T-helper 2 cell (primary cell): ENCODE measurements at regions not wholly inside any gene's neighbourhood (a gene's known extent, or its start where the extent isn't known, plus 50 kb on each side); places are given as distances from the start of the nearest gene placed in this dataset.
"Not testable (repeated sequence)": the region's sequence is repeated elsewhere in the genome, so short reads cannot be mapped to it uniquely, and the experiment has no call there.

Experiments used
- DNase-seq, 5 experiments: peaks; one replicate each; pipeline versions ENCODE4 v3.0.0 to v3.0.0-alpha.2; 2012 to 2022

DNA sequence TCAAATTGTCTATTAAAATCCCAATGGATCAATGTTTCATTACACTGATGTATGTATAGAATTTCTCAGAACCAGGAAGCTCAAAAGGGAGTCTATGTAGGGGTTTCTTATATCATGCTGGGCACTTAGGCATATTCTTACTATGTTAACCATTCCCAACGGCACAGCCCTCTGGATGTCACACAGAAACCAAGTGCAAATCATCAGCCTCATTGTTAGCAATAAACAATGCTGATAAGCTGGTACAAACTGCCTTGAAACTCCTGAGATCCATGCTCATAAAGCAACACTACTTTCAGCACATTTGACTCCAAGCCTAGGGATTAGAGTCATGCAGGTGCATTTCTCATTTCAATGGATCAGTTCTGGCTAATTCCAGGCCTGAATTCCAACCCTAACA, 730.2 kb upstream of the SLC39A10 start:
- DNase-seq = no peak

GRCh38 chr2:194925742-194926141, 731.3 kb upstream of the SLC39A10 start:
- DNase-seq = no peak

DNA sequence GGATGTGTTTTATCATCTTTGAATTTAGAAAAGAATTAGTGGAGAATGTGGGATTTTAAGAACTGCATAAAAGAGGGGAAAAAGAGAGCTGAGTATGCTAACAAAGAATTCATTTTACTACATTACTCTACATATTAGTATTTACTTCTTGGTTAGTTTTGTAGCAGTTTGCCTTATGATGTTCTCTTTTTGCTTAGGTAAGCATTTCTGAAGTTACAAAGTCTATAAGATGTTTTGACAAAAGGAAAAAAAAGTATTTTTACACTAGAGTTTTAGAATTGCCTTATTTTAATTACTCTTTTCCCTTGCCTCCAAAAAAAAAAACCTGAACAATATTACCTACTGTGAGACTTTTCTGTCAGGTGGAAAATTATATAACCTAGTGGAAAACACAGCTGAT, 739.5 kb upstream of the SLC39A10 start:
- DNase-seq = no peak

- DNase-seq = no peak
Measured at GRCh38 chr2:194915485-194915884, 741.5 kb upstream of the SLC39A10 start.

GRCh38 chr2:194907569-194907968, 749.5 kb upstream of the SLC39A10 start:
- DNase-seq = no peak

GRCh38 chr2:194896871-194897270, 760.2 kb upstream of the SLC39A10 start:
- no peak for DNase-seq

- DNase-seq = no peak
Measured at GRCh38 chr2:194883711-194884110, 773.3 kb upstream of the SLC39A10 start.

- no peak for DNase-seq
Measured at GRCh38 chr2:194870974-194871535, 786.0 kb upstream of the SLC39A10 start.

- no peak for DNase-seq
Measured at GRCh38 chr2:194867328-194867727, 789.7 kb upstream of the SLC39A10 start.

DNA sequence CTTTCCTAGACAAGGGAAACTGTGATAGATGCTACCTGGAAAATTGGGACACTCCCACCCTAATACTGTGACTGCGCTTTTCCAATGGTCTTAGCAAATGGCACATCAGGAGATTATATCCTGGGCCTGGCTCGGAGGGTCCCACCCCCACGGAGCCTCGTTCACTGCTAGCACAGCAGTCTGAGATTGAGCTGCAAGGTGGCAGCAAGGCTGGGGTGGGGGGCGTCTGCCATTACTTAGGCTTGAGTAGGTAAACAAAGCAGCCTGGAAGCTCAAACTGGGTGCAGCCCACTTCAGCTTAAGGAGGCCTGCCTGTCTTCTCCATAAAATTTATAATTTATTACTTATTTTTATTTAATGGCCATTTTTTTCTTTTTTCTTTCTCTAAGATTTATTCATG, 802.1 kb upstream of the SLC39A10 start:
- DNase-seq = no peak

GRCh38 chr2:194842871-194843270, 814.2 kb upstream of the SLC39A10 start:
- DNase-seq = no peak

- DNase-seq = not testable (repeated sequence)
Measured at GRCh38 chr2:194834371-194834770, 822.7 kb upstream of the SLC39A10 start.

- DNase-seq = no peak
Measured at GRCh38 chr2:194826241-194826640, 830.8 kb upstream of the SLC39A10 start.

- DNase-seq = no peak
Measured at GRCh38 chr2:194824450-194824849, 832.6 kb upstream of the SLC39A10 start.

DNA sequence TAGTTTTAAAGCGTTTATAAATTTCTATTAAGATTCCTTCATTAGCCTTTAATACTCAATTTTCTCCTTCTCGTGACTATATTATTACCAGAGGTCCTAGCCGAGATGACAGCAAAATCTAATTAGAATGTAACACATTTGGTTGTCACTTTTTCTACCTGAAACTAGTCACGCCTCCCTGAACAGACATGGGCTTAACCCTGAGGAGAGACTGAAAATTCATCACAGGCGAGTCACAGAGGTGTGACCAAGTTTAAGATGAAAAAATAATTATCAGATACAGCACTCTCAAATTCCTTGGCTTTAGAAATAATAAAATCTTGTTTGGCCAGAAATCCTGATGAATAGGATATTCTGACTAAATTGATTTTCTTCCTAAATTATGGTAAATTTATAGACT, 834.4 kb upstream of the SLC39A10 start:
- DNase-seq = no peak

DNA sequence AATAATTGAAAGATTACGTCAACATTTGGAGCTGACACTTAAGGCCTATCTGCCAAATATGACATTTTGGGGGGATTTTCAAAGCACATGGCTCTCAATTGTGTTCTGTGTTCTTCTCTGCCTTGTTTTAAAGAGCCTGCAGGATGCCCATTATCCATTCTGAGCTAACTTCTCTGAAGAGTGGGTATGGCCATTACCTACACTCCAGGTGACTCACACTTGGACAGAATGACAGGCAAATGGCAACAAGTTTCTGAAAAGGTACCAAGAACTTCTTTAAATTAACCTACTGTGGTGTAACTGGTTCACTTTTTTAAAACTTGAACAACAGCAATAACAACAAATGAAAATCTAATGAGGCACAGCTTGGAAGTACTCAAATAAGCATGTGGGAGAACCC, 834.9 kb upstream of the SLC39A10 start:
- no peak for DNase-seq

- DNase-seq = no peak
Measured at GRCh38 chr2:194819367-194819766, 837.7 kb upstream of the SLC39A10 start.

GRCh38 chr2:194815475-194815874, 841.6 kb upstream of the SLC39A10 start:
- no peak for DNase-seq

GRCh38 chr2:194802589-194802988, 854.4 kb upstream of the SLC39A10 start:
- DNase-seq = no peak

DNA sequence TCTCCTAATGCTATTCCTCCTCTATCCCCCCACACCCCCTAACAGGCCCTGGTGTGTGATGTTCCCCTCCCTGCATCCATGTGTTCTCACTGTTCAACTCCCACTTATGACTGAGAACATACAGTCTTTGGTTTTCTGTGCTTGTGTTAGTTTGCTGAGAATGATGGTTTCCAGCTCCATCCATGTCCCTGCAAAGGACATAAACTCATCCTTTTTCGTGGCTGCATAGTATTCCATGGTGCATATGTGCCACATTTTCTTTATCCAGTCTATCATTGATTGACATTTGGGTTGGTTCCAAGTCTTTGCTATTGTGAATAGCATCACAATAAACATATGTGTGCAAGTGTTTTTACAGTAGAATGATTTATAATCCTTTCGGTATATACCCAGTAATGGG, 870.0 kb upstream of the SLC39A10 start:
- DNase-seq = not testable (repeated sequence)

DNA sequence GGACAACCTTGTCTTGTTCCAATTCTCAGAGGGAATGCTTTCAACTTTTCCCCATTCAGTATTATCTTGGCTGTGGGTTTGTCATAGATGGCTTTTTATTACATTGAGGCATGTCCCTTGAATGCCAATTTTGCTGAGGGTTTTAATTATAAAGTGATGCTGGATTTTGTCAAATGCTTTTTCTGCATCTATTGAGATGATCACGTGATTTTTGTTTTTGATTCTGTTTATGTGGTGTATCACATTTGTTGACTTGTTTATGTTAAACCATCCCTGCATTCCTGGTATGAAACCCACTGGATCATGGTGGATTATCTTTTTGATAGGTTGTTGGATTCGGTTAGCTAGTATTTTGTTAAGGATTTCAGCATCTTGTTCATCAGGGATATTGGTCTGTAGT, 885.6 kb upstream of the SLC39A10 start:
- DNase-seq = not testable (repeated sequence)

- no peak for DNase-seq
Measured at GRCh38 chr2:194769030-194769429, 888.0 kb upstream of the SLC39A10 start.

- DNase-seq = no peak
Measured at GRCh38 chr2:194765723-194766122, 891.3 kb upstream of the SLC39A10 start.

DNA sequence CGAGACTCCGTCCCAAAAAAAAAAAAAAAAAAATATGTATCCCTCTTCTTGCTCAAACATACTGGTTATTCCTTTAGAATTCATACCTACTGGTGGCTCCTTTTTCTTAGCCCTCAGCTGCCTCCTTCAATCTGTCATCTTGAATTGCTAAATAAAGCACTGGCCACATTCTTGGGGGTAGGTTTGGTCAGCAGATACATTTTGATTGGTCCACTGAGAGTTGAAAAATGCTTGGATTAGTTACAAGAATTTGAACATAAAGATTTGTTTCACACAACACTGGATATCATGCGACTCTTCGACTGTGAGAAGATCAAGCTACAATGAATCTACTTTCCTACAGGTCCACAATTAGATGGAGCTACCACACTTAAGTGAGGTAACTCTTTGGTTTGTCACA, 906.1 kb upstream of the SLC39A10 start:
- no peak for DNase-seq

DNA sequence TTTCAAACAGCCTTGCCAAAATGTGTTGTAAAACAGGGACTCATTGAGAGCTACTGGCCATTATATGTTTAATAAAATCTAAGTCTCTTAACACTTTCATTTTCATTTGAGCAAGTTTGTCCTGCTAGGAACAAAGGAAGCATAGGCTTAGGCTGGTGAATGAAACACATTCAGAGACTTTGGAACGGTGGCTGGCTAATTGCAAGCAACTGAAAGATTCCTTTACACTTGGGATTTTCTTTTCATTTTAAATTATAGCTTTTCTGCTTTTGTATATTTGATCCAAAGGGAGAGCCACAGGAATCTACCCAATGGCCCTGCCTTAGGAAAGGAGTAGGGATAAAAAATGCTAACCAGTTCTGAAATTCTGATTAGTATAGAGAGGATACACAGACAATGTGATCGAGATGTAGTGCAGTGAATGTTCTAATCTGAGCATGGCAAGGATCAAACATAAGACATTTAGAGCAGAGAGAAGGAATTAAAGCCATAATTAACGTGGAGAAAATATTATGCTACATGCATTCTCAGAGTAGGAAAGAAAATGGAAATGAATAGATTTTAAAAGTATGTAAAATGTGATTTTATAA, 911.4 kb upstream of the SLC39A10 start:
- no peak for DNase-seq
